GM12874 (cell line): ENCODE measurements at regions not wholly inside any gene's neighbourhood (a gene's known extent, or its start where the extent isn't known, plus 50 kb on each side); places are given as distances from the start of the nearest gene placed in this dataset.

ENCODE experiments used
- TF ChIP-seq, protein P1 (sequence below): IDR thresholded peaks from 2 replicates; pipeline ENCODE4 v1.5.1; 2011; ENCODE audit warnings: low read depth, mild to moderate bottlenecking, control low read depth, low read length, moderate library complexity; ENCODE audit not compliant: insufficient read depth

DNA sequence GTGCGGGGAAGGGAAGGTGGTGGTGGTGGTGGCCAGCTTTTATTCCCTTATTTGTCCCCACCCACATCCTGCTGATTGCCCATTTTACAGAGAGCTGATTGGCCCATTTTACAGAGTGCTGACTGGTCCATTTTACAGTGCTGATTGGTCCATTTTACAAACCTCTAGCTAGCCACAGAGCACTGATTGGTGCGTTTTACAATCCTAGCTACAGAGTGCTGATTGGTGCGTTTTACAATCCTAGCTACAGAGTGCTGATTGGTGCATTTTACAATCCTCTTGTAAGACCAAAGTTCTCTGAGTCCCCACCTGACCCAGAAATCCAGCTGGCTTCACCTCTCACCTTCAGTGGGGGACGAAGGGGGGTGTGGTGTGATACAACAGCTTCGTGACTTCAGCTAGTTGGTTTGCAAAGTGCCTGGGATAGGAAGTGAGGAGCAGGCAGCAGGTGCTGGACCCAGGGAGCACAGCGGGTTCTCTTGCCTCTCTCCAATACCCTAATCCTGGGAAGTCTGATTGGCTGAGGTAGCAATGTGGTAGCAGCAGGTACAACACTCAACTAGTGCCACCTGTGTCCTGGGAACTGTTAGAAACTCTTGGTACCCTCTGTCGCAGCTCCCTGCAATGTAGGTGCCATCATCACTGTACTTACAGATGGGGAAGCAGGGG is 92.1 kb downstream of the BARX1 start:
- TF ChIP-seq, protein P1, sequence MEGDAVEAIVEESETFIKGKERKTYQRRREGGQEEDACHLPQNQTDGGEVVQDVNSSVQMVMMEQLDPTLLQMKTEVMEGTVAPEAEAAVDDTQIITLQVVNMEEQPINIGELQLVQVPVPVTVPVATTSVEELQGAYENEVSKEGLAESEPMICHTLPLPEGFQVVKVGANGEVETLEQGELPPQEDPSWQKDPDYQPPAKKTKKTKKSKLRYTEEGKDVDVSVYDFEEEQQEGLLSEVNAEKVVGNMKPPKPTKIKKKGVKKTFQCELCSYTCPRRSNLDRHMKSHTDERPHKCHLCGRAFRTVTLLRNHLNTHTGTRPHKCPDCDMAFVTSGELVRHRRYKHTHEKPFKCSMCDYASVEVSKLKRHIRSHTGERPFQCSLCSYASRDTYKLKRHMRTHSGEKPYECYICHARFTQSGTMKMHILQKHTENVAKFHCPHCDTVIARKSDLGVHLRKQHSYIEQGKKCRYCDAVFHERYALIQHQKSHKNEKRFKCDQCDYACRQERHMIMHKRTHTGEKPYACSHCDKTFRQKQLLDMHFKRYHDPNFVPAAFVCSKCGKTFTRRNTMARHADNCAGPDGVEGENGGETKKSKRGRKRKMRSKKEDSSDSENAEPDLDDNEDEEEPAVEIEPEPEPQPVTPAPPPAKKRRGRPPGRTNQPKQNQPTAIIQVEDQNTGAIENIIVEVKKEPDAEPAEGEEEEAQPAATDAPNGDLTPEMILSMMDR: no peak

DNA sequence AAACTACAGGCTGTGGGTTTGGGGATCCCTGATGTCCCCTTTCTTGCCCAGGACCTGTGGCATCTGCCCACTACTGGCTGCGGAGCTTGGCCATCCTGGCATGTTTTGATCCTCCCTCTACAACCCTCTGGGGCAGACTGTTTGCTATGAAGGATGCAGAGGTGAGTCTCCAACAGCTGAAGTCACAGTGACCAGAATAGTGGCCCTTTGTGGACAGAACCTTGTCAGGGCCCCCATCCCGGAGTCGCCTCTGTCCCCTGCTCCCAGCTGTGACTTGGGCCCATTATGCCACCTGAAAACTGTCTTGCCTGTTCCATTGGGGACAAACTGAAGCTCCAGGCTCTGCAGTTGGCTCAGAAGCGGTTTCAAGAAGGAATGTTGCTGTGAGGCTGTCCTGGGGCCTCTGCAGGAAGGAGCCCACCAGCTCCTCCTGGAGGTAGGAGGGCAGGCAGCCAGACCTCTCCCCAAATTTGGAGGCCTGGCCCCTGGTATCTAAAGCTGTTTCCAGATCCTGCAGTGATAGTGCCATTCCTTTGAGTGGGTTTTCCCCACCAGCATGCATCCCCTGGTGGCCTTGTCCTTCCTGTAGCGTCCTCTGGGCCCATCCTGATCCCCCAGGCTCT is 93.3 kb downstream of the BARX1 start:
- TF ChIP-seq, protein P1: no peak

DNA sequence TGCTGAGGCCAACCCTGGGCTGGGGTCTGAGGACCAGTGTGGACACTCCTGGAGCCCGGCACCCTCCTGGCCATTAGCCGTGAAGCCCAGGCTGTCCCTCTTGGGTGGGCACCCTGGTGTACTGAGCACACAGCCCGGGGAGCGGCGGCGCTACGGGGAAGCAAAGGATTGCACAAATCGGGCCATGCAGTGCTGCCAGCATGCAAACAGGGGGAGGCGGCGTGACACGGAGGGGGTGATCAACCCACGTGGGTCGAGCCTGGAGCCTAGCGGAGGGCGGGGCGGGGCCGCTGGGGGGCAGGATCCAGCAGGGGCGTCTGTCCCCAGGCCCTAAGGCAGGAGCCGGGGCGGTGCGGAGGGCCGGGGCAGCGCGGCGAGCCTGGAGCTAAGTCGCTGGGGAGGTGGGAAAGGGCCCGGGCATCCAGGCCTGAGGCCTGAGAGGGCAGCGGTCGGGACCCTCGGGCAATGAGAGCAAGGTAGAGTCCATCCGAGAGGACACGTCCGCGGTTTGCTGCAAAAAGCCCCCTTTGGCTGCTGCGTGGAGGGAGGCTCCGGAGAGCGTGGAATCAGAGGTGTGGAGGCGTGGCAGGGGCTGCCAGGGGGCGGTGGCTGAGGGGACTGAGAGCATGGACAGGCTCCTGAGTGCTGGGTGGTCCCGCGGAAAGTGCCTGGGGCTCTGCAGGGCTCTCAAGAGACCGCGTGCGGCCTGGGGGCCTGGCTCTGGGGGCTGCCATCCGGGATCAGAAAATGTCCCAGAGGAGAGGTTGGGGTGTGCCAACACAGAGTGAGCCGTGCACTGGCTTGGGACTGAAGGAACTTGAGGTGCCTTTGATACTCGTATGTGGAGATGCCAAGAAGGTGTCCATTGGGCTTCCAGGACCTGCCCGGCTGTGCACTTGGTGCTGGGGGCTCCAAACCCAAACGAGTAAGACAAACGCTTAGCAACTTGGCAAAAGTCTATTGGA is 94.2 kb downstream of the BARX1 start:
- TF ChIP-seq, protein P1: no peak

DNA sequence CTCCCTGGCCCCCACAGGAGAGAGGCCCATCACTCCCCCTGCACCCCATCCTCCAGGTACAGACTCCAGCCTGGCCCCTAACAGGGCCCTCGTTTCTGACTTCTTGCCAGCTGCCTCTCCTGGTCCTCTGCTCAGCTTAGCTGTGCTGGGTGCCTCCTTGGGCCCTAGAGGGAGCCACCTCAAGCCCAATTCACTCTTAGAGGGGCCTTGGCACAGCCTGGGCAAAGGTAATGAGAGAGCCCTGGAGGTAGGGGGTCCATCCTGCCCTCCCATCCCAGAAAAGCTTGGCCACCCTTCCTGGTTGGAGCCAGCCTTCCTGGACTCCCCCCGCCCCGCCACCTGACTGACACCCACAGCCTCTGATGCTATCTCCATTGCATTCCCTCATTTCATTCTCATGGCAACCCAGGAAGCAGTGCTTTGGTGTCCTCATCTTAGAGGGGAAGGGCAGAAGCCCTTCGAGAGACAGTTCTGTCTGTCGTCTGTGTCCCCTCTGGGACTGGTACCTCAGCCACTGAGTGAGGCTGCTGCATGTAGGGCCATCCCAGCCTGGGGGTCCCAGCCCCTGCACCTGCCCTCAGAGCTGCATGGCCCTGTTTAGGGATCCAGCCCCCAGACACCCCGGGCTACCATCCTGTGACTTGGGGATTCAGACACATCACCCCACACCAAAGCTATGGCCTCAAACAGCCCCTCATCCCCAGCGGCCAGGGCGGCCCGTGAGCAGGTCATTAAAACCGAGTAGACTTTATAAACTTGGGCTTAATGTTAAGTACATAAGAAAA is 95.5 kb downstream of the BARX1 start:
- TF ChIP-seq, protein P1: no peak

DNA sequence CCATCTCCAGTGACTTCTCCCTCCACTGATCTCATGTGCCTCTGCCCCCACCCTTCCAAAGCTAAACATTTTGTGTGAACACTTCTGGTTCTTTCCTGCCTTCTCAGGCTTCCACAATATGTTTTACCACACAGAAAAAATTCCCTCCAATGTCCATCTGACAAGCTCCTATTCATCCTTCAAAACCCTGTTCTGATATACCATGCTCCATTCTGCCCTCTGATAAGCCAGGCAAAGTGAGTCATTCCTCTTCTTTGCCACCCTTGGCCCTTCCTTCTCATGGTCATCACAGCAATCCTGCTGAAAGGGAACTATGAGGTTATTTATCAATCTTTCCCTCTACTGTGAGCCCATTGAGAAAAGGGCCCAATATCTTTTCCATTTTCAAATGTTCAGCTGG is 97.6 kb downstream of the BARX1 start:
- TF ChIP-seq, protein P1: no peak

DNA sequence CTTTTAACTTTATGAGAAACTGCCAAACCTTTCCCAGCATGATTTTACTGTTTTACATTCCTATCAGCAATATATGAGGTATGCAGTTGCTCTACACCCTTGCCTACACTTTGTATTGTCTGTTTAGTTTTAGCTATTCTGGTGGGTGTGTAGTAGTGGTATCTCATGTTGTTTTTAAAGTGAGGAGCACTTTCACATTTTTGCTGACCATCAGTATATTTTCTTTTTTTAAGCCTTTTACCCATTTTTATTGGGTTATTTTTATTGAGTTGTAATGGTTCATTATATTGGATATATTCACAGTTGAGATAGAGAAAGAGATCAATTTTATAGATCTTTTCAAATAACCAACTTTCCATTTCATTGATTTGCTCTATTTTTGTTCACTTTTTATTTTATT is 102.4 kb downstream of the BARX1 start:
- TF ChIP-seq, protein P1: no peak
